ENCODE measurements at regions not wholly inside any gene's neighbourhood (a gene's known extent, or its start where the extent isn't known, plus 50 kb on each side); places are given as distances from the start of the nearest gene placed in this dataset.
"Not testable (repeated sequence)": the region's sequence is repeated elsewhere in the genome, so short reads cannot be mapped to it uniquely, and the experiment has no call there.

DNA sequence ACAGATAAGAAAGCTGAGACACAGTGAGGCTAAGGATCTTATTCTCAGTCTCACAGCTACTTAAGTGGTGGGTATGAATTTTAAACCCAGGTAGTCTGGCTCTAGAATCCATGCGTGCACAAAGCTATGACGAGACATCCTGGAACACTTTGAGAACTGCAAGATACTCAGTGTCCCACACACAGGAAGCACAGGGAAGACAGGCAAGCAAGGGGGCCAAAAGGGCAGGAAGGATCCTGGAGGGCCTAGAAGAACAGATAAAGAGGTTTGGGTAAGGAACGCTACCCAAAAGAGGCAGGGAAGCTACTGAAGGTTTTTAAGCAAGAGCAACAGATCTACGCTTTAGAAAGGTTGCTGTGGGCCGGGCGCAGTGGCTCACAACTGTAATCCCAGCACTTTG lies 99.1 kb upstream of the HES1 start:
- H3K27me3 ChIP-seq: no peaks in the 10 kb centered on the region
- no peaks in the 10 kb centered on the region for H3K4me1 ChIP-seq
- no peaks in the 10 kb centered on the region for H3K9me3 ChIP-seq
- intact Hi-C loops (cut with DNase I; ENCODE audit: low total_unique reads): no loop called here
- DNase-seq (ENCODE audit: low spot score in 2 of 2): no peak
- no peak overlapping the region for H3K4me3 ChIP-seq
- H3K27ac ChIP-seq: no peak overlapping the region
- no peaks in the 10 kb centered on the region for H3K36me3 ChIP-seq
- TF ChIP-seq POLR2A (IDR thresholded peaks at IDR 0.05): no peak
- TF ChIP-seq, protein P1, sequence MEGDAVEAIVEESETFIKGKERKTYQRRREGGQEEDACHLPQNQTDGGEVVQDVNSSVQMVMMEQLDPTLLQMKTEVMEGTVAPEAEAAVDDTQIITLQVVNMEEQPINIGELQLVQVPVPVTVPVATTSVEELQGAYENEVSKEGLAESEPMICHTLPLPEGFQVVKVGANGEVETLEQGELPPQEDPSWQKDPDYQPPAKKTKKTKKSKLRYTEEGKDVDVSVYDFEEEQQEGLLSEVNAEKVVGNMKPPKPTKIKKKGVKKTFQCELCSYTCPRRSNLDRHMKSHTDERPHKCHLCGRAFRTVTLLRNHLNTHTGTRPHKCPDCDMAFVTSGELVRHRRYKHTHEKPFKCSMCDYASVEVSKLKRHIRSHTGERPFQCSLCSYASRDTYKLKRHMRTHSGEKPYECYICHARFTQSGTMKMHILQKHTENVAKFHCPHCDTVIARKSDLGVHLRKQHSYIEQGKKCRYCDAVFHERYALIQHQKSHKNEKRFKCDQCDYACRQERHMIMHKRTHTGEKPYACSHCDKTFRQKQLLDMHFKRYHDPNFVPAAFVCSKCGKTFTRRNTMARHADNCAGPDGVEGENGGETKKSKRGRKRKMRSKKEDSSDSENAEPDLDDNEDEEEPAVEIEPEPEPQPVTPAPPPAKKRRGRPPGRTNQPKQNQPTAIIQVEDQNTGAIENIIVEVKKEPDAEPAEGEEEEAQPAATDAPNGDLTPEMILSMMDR (IDR thresholded peaks at IDR 0.05): no peak
- TF ChIP-seq POLR2AphosphoS5 (IDR thresholded peaks at IDR 0.05): no peak

GRCh38 chr3:194038346-194038745 lies 97.6 kb upstream of the HES1 start:
- intact Hi-C loops (cut with DNase I; ENCODE audit: low total_unique reads); H3K4me1 ChIP-seq; DNase-seq (ENCODE audit: low spot score in 2 of 2): not testable (repeated sequence)

DNA sequence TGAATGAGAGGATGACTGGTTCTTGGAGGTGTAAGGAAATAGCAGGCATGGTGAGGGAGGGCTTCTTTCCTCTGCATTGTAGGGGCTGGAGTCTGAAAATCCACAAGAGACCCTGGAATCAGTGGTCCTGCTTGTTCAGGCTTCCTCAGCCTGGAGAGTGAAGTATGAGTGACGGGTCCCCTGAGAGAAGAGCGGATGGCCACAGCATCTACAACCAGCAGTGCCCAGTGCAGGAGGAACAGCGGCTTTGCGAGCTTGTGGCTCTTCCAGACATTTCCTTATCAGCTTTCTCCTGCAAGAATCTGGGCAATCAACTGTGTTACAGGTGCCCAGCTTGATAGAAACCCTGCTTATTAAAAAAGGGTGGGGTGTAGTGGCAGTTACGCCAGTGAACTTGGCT lies 97.0 kb upstream of the HES1 start:
- no peak for TF ChIP-seq POLR2A (IDR thresholded peaks at IDR 0.05)
- no peak for TF ChIP-seq POLR2AphosphoS5 (IDR thresholded peaks at IDR 0.05)
- TF ChIP-seq, protein P1 (IDR thresholded peaks at IDR 0.05): no peak
- DNase-seq (ENCODE audit: low spot score in 2 of 2): no peak
- no peak overlapping the region for H3K27ac ChIP-seq
- intact Hi-C loops (cut with DNase I; ENCODE audit: low total_unique reads): no loop called here
- H3K27me3 ChIP-seq: no peaks in the 10 kb centered on the region
- H3K4me1 ChIP-seq: no peaks in the 10 kb centered on the region
- H3K4me3 ChIP-seq: no peak overlapping the region
- H3K9me3 ChIP-seq: no peaks in the 10 kb centered on the region
- H3K36me3 ChIP-seq: no peaks in the 10 kb centered on the region

More at GRCh38 chr3:194038346-194038745, 97.6 kb upstream of the HES1 start:
- H3K27me3 ChIP-seq, H3K36me3 ChIP-seq, H3K9me3 ChIP-seq, H3K4me3 ChIP-seq, H3K27ac ChIP-seq: not testable (repeated sequence)

DNA sequence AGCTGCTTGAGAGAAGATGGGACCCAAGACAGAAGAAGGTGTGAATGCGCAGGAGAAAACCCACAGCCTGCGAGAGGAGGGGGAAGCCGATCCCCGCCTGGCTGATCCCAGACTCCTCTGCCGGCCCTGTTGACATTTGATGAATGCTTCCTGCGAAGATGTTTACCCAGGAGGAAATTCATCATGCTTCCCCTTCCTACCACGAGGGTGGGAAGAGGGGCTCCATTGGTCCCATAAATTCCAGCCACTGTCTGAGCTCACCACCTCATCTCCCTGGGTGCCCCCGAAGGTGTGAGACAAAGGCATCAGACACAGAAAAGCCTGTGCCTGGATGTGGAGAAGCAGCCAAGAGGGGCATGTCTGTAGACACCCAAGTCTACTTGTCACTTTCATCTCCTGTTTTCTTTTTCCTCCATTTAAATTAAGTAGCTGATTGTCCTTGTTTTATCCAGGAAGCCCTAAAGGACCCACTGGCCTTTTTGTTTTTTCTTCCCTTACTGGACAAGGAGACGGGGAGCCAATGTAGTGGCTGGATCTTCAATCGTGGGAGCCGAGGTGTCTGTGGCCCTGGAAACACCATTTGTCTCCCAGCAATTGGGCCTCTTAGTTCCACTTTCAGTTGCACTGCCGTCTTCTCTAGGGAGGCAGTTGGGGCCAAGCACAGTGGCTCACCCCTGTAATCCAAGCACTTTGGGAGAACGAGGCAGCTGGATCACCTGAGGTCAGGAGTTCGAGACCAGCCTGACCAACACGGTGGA lies 95.3 kb upstream of the HES1 start:
- H3K9me3 ChIP-seq: no peaks in the 10 kb centered on the region
- intact Hi-C loops (cut with DNase I; ENCODE audit: low total_unique reads): loop anchor here (10.0 kb wide), 1 partner anchor 826 kb away; no protein-coding TSS in a partner anchor
- H3K27me3 ChIP-seq: no peaks in the 10 kb centered on the region
- no peak overlapping the region for H3K4me3 ChIP-seq
- H3K27ac ChIP-seq: no peak overlapping the region
- no peak for DNase-seq (ENCODE audit: low spot score in 2 of 2)
- TF ChIP-seq POLR2AphosphoS5 (IDR thresholded peaks at IDR 0.05) (no peak), POLR2A (IDR thresholded peaks at IDR 0.05) (no peak)
- TF ChIP-seq, protein P1 (IDR thresholded peaks at IDR 0.05): no peak
- no peaks in the 10 kb centered on the region for H3K4me1 ChIP-seq
- no peaks in the 10 kb centered on the region for H3K36me3 ChIP-seq

DNA sequence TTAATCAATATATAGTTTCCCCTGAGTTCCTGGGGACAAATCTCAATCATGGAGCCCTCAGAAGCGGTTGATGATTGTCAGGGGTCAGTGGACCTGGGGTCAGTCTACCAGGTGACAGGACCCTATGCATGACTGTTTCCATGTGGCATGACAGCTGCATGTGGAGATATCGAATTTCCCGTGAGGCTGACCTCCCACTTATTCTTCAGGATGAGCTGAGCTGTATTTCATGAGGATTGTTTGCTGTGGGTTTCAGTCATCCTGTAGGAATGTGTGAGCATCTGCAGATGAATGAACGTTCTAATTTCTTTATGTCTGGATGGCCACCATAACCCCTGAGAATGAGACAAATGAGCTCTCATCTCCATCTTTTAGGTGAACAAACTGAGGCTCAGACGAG lies 93.0 kb upstream of the HES1 start:
- Histone ChIP-seq H3K9me3 (no peaks in the 10 kb centered on the region), H3K27me3 (no peaks in the 10 kb centered on the region), H3K36me3 (no peaks in the 10 kb centered on the region), H3K4me3 (no peak overlapping the region), H3K27ac (no peak overlapping the region), H3K4me1 (no peaks in the 10 kb centered on the region)
- DNase-seq (ENCODE audit: low spot score in 2 of 2): no peak
- TF ChIP-seq POLR2A (IDR thresholded peaks at IDR 0.05) (no peak), POLR2AphosphoS5 (IDR thresholded peaks at IDR 0.05) (no peak)
- TF ChIP-seq, protein P1 (IDR thresholded peaks at IDR 0.05): no peak
- intact Hi-C loops (cut with DNase I; ENCODE audit: low total_unique reads): loop anchor here (10.0 kb wide), 1 partner anchor 828 kb away; no protein-coding TSS in a partner anchor
